ENCODE measurements at regions not wholly inside any gene's neighbourhood (a gene's known extent, or its start where the extent isn't known, plus 50 kb on each side); places are given as distances from the start of the nearest gene placed in this dataset.

DNA sequence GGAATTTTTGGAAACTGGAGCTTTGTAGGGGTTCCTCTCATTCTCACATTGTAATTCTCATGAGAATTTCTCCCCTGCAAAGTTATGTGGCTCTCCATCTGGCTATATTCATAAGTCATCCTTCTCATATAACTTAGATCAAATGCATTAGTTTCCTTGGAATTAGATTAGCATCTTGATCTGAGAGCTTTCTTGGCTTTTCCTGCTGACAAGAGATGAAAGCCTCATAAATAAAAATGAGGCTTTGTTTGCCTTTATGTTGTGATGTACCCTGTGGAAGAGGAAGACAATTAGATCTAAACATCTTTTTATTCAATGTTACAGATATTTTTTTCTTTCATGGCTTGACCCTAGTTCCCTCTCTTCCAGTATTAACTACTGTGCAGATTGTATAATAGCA, 165.4 kb upstream of the ZPLD1 start:
- DNase-seq (ENCODE audit: extremely low read depth, low read depth): no peak

GRCh38 chr3:102290241-102290640, 144.6 kb upstream of the ZPLD1 start:
- DNase-seq (ENCODE audit: extremely low read depth, low read depth): no peak

GRCh38 chr3:102295756-102296155, 139.1 kb upstream of the ZPLD1 start:
- DNase-seq (ENCODE audit: extremely low read depth, low read depth): no peak

GRCh38 chr3:102297072-102297658, 137.7 kb upstream of the ZPLD1 start:
- no peak for DNase-seq (ENCODE audit: extremely low read depth, low read depth)

DNA sequence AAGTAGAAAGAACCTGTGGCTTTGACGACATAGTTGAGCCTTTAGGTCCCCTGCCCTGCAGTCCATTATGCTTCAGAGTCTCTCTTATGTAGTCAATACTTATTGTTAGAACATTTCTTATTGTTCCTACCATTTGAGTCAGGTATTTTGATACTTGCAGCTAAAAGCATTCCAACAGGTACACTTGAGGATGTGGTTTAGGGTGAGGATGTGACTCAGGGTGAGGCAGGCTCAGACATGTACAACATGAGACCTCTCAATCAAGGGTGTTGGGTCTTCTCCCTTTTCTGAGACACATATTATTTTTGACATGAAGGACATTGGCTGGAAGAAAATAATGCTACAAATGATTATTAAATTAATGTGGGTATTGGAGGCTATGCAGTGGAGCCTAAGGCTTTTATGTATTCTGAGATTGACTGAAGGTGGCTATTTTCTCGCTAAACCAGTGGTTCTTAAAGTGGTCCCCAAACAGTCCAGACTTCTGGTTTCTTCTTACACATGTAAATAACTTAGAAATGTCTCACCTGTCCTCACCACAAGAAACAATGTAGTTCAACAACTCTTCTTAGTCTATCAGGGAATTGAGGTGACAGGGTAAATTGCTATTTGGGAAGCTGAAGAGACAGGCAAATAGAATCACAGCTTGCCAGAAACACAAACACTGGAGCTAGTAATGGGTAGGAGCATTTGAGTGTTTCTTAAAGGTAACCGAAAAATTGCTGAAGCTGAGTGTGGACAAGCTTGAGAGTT, 135.5 kb upstream of the ZPLD1 start:
- no peak for DNase-seq (ENCODE audit: extremely low read depth, low read depth)

- no peak for DNase-seq (ENCODE audit: extremely low read depth, low read depth)
Measured at GRCh38 chr3:102301155-102301880, 133.5 kb upstream of the ZPLD1 start.

GRCh38 chr3:102302020-102302419, 132.8 kb upstream of the ZPLD1 start:
- no peak for DNase-seq (ENCODE audit: extremely low read depth, low read depth)

- no peak for DNase-seq (ENCODE audit: extremely low read depth, low read depth)
Measured at GRCh38 chr3:102304550-102304949, 130.3 kb upstream of the ZPLD1 start.

DNA sequence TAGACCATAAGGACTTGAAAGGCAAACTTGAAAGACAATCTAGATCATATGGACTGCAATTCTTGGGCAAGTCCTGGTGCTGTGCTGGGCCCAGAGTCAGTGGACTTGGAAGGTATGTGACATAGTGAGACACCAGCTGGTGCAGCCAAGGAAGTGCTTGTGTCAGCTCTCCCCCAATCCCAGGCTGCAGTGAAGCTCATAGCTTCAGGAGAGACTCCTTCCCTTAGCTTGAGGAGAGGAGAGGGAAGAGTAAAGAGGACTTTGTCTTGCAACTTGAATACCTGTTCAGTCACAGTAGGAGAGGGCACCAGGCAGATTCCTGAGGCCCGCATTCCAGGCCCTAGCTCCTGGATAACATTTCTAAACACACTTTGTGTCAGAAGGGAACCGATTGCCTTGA, 127.4 kb upstream of the ZPLD1 start:
- no peak for DNase-seq (ENCODE audit: extremely low read depth, low read depth)

GRCh38 chr3:102329066-102329465, 105.7 kb upstream of the ZPLD1 start:
- no peak for DNase-seq (ENCODE audit: extremely low read depth, low read depth)

DNA sequence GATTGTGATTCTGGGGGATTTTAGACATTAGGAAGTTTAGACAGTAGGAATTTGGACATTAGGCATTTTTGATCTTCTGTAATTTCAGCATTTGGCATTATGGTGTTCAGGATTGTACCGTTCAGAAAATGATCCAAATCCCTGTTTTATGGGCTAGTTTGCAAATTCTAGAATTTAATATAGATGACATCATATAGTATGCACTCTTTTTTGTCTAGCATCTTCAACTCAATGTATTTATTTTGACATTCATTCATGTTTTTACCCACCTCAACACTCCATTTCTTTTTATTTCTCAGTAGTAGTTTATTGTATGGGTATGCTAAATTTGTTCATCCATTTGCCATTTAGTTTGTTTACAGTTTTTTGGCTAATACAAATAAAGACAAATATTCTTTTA, 105.3 kb upstream of the ZPLD1 start:
- DNase-seq (ENCODE audit: extremely low read depth, low read depth): no peak

DNA sequence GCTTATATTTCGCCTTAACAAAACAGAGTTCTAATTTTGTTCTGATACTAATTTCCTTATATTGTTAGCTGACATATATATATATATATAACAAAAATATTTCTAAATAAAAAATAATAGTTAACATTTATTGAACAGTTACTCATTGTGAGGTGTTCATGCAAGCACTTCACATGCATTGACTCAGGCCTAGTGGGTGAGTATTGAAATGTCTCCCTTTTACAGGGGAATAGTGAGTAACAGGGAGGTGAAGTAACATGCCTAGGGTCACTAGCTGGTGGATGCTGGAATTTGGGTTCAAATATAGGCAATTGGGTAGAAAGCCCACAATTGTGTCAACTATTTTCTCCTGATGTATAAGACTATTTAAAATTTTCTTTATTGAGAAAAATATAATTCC, 102.6 kb upstream of the ZPLD1 start:
- DNase-seq (ENCODE audit: extremely low read depth, low read depth): no peak

DNA sequence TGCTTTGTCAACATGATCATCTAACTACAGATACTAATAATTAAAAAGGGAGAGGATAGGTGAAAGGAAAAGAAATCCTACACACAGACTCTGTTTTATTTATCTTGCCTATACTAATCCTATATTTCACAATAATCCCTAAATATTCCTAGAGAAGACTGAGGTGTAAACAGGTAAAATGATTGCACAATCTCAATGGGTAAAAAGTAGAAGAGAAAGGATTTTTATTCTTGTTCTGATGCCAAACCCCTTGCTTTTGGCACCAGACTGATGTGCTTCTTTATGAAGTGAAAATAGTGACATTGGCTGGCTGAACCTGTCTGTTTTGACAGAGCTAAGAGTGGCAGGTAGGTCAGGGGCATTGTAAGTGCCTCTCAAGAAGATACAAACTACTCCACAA, 101.9 kb upstream of the ZPLD1 start:
- DNase-seq (ENCODE audit: extremely low read depth, low read depth): no peak

GRCh38 chr3:102336130-102336529, 98.7 kb upstream of the ZPLD1 start:
- DNase-seq (ENCODE audit: extremely low read depth, low read depth): no peak

DNA sequence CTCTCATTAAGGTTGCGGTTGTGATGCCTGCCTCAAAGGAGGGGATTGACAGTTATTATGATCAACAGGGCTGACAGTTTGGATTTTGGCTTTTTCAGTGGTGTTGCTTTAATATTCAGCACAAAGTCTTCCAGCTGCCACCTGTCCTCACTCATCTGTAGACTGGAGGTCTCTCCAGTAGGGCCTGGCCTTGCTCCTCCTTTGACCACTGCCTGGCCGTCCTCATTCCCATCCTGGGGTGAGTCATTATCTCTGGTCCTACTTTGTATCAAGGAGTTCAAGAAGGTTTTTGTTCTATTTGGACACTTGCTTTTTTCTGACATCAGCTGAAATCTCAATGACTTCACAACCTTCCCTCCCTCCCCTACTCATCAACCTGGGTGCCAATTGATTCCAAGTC, 95.1 kb upstream of the ZPLD1 start:
- no peak for DNase-seq (ENCODE audit: extremely low read depth, low read depth)

DNA sequence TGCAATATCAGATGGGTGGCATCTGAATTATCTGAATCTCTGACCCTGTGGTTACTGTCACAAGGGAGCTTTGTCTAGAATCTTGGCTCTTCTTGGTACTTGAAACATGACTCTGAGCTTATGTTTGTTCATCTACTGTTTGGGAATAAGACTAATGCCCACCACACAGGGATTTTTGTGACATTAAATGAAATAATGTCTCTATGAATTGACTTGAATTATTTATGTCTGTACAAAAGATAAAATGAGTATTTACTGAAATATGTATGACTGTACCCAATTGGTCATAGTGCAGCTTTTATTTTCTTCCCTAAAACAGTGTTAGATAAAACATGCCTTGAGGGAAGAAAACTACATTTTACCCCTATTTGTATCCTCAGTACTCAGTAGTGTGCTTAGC, 87.9 kb upstream of the ZPLD1 start:
- no peak for DNase-seq (ENCODE audit: extremely low read depth, low read depth)

DNA sequence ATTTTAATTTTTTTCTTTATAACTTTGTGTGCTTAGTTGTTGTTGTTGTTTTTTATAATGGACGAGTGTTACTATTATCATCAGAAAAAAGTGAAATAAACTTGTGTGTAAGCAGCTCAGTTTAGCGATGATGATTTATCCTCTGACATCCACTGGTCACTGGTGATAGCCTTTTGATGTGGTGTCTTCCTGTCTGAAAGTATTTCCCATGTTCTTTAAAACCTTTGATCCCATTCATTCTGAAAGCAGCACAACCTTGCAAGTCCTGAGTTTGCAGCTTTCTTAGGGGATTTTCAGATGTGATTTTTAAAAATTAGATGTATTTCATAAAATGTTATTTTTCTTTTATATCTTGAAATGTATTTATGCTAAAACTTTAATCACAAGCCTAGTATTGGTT, 85.9 kb upstream of the ZPLD1 start:
- no peak for DNase-seq (ENCODE audit: extremely low read depth, low read depth)

- no peak for DNase-seq (ENCODE audit: extremely low read depth, low read depth)
Measured at GRCh38 chr3:102353148-102353547, 81.7 kb upstream of the ZPLD1 start.

- DNase-seq (ENCODE audit: extremely low read depth, low read depth): peak; percentile 24
Measured at GRCh38 chr3:102353805-102354204, 81.0 kb upstream of the ZPLD1 start.

DNA sequence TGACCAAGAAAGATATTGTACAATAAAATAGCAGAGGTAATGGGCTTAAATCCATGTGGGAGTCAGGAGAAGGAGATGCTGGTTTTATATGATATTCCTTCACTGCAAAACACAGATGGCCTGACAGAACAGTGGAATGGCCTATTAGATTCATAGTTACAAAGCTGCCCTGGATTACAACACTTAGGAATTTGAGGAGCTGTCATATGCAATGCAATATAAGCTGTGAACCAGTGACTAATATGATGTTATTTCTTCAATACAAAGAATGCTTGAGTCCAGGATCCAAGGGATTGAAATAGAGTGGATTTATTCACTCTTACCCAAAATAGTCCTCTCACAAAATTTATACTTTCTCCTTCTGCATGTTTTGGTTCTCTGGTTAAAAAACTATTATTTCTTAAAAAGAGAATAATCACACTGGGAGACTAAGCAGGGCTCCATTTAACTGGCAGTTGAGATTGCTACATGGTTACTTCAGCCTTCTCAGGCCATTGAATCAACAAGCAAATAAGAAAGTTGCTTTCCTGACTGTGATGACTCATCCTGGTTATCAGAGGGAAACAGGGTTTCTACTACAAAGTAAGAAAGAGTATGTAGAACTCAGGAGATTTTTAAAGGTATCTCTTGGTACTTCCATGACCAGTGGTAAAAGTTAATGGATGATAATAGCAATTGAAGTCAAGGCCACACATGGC, 79.8 kb upstream of the ZPLD1 start:
- DNase-seq (ENCODE audit: extremely low read depth, low read depth): peak; percentile 70

DNA sequence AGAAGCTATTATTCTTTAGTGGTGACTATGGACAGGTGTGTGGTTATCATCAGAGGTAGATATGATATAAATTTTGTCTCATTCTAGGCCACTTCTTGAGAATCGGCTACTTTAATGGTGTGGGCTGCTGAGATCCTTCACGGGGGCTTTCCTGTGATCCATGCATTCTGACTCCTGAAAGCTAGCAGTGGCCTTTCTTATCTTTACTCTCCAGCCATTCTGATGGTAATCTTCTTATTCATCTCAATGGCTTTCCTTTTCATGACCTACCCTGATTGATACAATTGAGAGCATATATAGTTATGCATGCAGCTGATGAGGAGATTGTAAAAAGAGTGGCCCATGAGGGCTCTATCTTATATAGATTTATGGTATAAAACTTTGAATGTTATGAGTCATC, 78.3 kb upstream of the ZPLD1 start:
- no peak for DNase-seq (ENCODE audit: extremely low read depth, low read depth)

Measured in NCI-H460 (cell line).